B cell (primary cell): ENCODE measurements at regions not wholly inside any gene's neighbourhood (a gene's known extent, or its start where the extent isn't known, plus 50 kb on each side); places are given as distances from the start of the nearest gene placed in this dataset.

Experiments used
- ATAC-seq: fragments of 200-7000 bp; cut with Tn5 transposase; one replicate; pipeline ENCODE4 v1.10.0; 2021; ENCODE audit warnings: low read depth, mild to moderate bottlenecking, moderate number of reproducible peaks, moderate library complexity
- CTCF ChIA-PET: fragments of 350-600 bp; sonication (Branson Sonifier 250); formaldehyde crosslinking; loops from one replicate; lab custom pipeline; 2021; ENCODE audit warnings: antibody characterized with exemption, inconsistent platforms; lab: Charles Lee
- POLR2A ChIA-PET: fragments of 350-600 bp; sonication (Branson Sonifier 250); formaldehyde crosslinking; loops from one replicate; lab custom pipeline; 2021; ENCODE audit warnings: antibody characterized with exemption; lab: Charles Lee
- DNase-seq: peaks from one replicate; pipeline ENCODE4 v3.0.0; 2013
- H2AFZ ChIP-seq: 2 replicates; pipeline ENCODE4 v1.6.1; 2012; ENCODE audit warnings: mild to moderate bottlenecking, low read depth, low read length; ENCODE audit not compliant: insufficient read depth, poor library complexity, severe bottlenecking
- H3K27ac ChIP-seq, 2 donors: 1 replicate in 1 of 2; 2 replicates in 1 of 2; pipeline ENCODE4 v1.5.1; 2012 to 2013; ENCODE audit warnings: low read length in 2 of 2, mild to moderate bottlenecking in 2 of 2, moderate library complexity in 1 of 2
- H3K27me3 ChIP-seq, 4 experiments: fragments of 200-600 bp in 1 of 4; sonication (generic) in 1 of 4; replicated peaks in 1 of 4; 1 replicate in 2 of 4; 2 replicates in 2 of 4; pipeline versions ENCODE4 v1.6.1 to v1.7.0; 2013 to 2016; ENCODE audit warnings: low read length in 3 of 4, mild to moderate bottlenecking in 2 of 4, mixed read lengths in 1 of 4, moderate library complexity in 1 of 4; ENCODE audit not compliant: insufficient read depth in 4 of 4, control insufficient read depth in 3 of 4; ENCODE audit errors: control extremely low read depth in 1 of 4
- H3K36me3 ChIP-seq, 2 experiments: replicated peaks in 1 of 2; 1 replicate in 1 of 2; 2 replicates in 1 of 2; pipeline versions ENCODE4 v1.6.1 to v1.7.1; 2013; ENCODE audit warnings: low read length in 1 of 2; ENCODE audit not compliant: insufficient read depth in 2 of 2, control insufficient read depth in 1 of 2; ENCODE audit errors: control extremely low read depth in 1 of 2, extremely low read depth in 1 of 2
- H3K4me1 ChIP-seq, 2 donors: fragments of 200-600 bp in 1 of 2; sonication (generic) in 1 of 2; 1 replicate in 1 of 2; 2 replicates in 1 of 2; pipeline versions ENCODE4 v1.5.1 to v1.6.1; 2013 to 2017; ENCODE audit warnings: low read length in 2 of 2; ENCODE audit not compliant: control insufficient read depth in 2 of 2, insufficient read depth in 2 of 2
- H3K4me2 ChIP-seq: replicated peaks from 2 replicates; pipeline ENCODE3; 2012; ENCODE audit warnings: mild to moderate bottlenecking, low read depth, low read length; ENCODE audit not compliant: poor library complexity, severe bottlenecking
- H3K4me3 ChIP-seq, 5 experiments: fragments of 200-600 bp in 1 of 5; sonication (generic) in 1 of 5; 1 replicate in 3 of 5; 2 replicates in 2 of 5; pipeline versions ENCODE4 v1.5.1 to v1.7.0; 2011 to 2016; ENCODE audit warnings: low read length in 4 of 5, mild to moderate bottlenecking in 4 of 5, low read depth in 2 of 5, control low read depth in 1 of 5, moderate library complexity in 1 of 5; ENCODE audit not compliant: insufficient read depth in 1 of 5; ENCODE audit errors: control extremely low read depth in 1 of 5, extremely low read depth in 1 of 5
- H3K79me2 ChIP-seq: fragments of 200-600 bp; sonication (generic); one replicate; pipeline ENCODE4 v1.6.0; 2016; ENCODE audit warnings: low read length; ENCODE audit not compliant: control insufficient read depth, insufficient read depth
- H3K9ac ChIP-seq: fragments of 200-600 bp; sonication (generic); 2 replicates; pipeline ENCODE4 v1.6.1; 2017; ENCODE audit warnings: mild to moderate bottlenecking, low read length, moderate library complexity
- H3K9me3 ChIP-seq, 3 donors: one replicate each; pipeline versions ENCODE4 v1.6.1 to v1.7.1; 2013; ENCODE audit warnings: low read length in 2 of 3; ENCODE audit not compliant: control insufficient read depth in 2 of 3, insufficient read depth in 1 of 3; ENCODE audit errors: control extremely low read depth in 1 of 3
- H4K20me1 ChIP-seq: 2 replicates; pipeline ENCODE4 v1.6.0; 2012; ENCODE audit warnings: mild to moderate bottlenecking, low read length; ENCODE audit not compliant: insufficient read depth, control insufficient read depth, poor library complexity, severe bottlenecking
- H3K27ac Mint-ChIP-seq: one replicate; pipeline ENCODE4 v1.8.0; 2021; ENCODE audit warnings: mixed read lengths
- H3K27me3 Mint-ChIP-seq: one replicate; pipeline ENCODE4 v1.8.0; 2021; ENCODE audit warnings: mixed read lengths
- H3K4me1 Mint-ChIP-seq: one replicate; pipeline ENCODE4 v1.8.0; 2021; ENCODE audit warnings: mixed read lengths
- H3K4me3 Mint-ChIP-seq: one replicate; pipeline ENCODE4 v1.8.0; 2021; ENCODE audit warnings: mixed read lengths
- H3K9me3 Mint-ChIP-seq: one replicate; pipeline ENCODE4 v1.8.0; 2022; ENCODE audit warnings: mixed read lengths; ENCODE audit not compliant: insufficient read depth
- CTCF ChIP-seq: fragments of 200-600 bp; IDR thresholded peaks from one replicate; pipeline ENCODE4 v1.8.0; 2022; ENCODE audit warnings: antibody characterized with exemption, mild to moderate bottlenecking
- EZH2 ChIP-seq: IDR thresholded peaks from 2 replicates; pipeline ENCODE4 v1.6.1; 2012; ENCODE audit warnings: borderline replicate concordance, low read depth, mild to moderate bottlenecking, moderate library complexity, low read length; ENCODE audit not compliant: insufficient read depth, poor library complexity, severe bottlenecking
- WGBS: methylation state at CpG from one replicate; pipeline ENCODE4 v1.1.5; 2013; ENCODE audit warnings: missing lambda C conversion rate; ENCODE audit not compliant: insufficient coverage; 5-methylcytosine and 5-hydroxymethylcytosine counted together
- intact Hi-C: fragments of 100-400 bp; cut with micrococcal nuclease; formaldehyde crosslinking; loops from one replicate; pipeline ENCODE4 v1.10.0; 2022

DNA sequence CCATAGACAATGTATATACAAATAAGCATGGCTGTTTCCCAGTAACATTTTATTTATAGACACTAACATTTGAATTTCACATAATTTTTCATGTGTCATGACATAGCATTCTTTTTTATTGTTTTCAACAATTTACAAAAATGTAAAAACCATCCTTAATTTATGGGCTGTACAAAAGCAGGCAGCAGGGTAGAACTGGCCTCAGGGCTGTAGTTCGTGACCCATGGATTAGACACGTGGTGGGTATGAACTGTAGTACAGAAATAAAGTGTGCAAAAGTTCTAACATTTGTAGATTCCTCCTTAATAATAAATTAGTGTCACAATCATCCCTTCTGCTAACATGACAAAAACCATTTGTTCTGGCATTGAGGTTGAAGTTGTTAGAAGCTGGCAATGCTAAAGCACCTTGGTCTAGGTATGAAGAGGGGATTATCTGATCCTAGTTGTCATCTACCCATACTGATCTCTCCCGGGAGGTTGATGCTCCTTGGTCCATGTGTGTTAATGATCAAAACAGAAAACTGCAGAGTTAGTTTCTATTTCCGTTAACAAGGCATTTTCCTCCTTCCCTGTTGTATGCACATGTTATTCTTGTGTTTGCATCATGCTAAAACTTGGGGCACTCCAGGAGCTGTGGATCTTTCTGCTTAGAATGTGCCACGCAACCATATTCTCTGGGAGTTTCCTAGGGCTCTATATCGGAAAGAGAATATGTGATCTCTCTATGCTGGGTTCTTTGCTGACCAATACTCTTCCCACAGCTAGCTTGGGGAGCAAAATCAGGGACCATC, 917.6 kb downstream of the TLE1 start:
- Histone ChIP-seq H4K20me1 (no peaks in the 10 kb centered on the region), H3K9me3 (no peaks in the 10 kb centered on the region), H3K9ac (no peak overlapping the region), H2AFZ (no peak overlapping the region), H3K36me3 (no peaks in the 10 kb centered on the region), H3K27ac (no peak overlapping the region), H3K4me2 (no peak overlapping the region), H3K27me3 (no peaks in the 10 kb centered on the region), H3K79me2 (no peaks in the 10 kb centered on the region), H3K4me1 (no peaks in the 10 kb centered on the region), H3K4me3 (no peak overlapping the region)
- H3K9me3 Mint-ChIP-seq = no peaks in the 10 kb centered on the region
- no CpG with 5 or more reads among the region's 6 CpGs for WGBS
- CTCF ChIA-PET = no interaction called here
- H3K27me3 Mint-ChIP-seq = no peaks in the 10 kb centered on the region
- TF ChIP-seq EZH2 (no peak), CTCF (no peak)
- POLR2A ChIA-PET = no interaction called here
- no peaks in the 10 kb centered on the region for H3K4me1 Mint-ChIP-seq
- no peak overlapping the region for H3K4me3 Mint-ChIP-seq
- H3K27ac Mint-ChIP-seq = no peak overlapping the region
- intact Hi-C loops = no loop called here
- DNase-seq (no peak), ATAC-seq (no peak)

DNA sequence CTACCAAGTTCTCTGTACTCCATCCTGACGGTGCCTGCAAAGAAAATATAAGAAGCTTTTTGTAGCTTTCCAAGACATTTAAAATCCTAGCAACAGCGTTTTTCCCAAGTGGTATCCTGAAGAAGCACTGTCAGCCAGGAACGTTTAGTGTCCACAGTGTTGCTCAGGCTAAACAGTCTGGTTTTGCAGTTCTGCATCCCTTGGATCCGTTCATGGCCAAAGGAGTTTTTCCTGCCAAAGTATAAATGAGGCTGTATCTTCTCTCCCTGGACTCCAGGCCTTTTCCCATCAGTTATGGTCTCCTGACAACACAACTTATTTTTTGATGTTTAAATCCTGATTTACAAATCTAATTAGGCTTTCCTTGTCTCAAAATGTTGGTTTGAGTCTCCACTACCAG, 925.8 kb downstream of the TLE1 start:
- H3K4me3 ChIP-seq = no peak overlapping the region
- Mint-ChIP-seq H3K4me3 (no peak overlapping the region), H3K27ac (no peak overlapping the region), H3K27me3 (no peaks in the 10 kb centered on the region), H3K4me1 (no peaks in the 10 kb centered on the region), H3K9me3 (no peaks in the 10 kb centered on the region)
- ATAC-seq (no peak), DNase-seq (no peak)
- H3K36me3 ChIP-seq = no peaks in the 10 kb centered on the region
- H4K20me1 ChIP-seq = no peaks in the 10 kb centered on the region
- TF ChIP-seq CTCF (no peak), EZH2 (no peak)
- no peaks in the 10 kb centered on the region for H3K79me2 ChIP-seq
- CTCF ChIA-PET = no interaction called here
- no peaks in the 10 kb centered on the region for H3K27me3 ChIP-seq
- POLR2A ChIA-PET = no interaction called here
- intact Hi-C loops = no loop called here
- no peak overlapping the region for H3K9ac ChIP-seq
- WGBS = 80% methylated on average over 4 of the region's 4 CpGs
- H3K4me2 ChIP-seq = no peak overlapping the region
- no peaks in the 10 kb centered on the region for H3K4me1 ChIP-seq
- no peak overlapping the region for H3K27ac ChIP-seq
- no peak overlapping the region for H2AFZ ChIP-seq
- H3K9me3 ChIP-seq = no peaks in the 10 kb centered on the region
